Bronchial epithelial cell (primary cell): ENCODE measurements at regions not wholly inside any gene's neighbourhood (a gene's known extent, or its start where the extent isn't known, plus 50 kb on each side); places are given as distances from the start of the nearest gene placed in this dataset.

Experiments
- DNase-seq: peaks from one replicate; pipeline ENCODE4 v3.0.0-alpha.2; 2010; ENCODE audit warnings: low read depth
- FAIRE-seq: peaks from 2 replicates; lab custom pipeline; 2011; peaks lifted over from hg19 to GRCh38; lab: Jason Lieb, UNC
- H3K27me3 ChIP-seq: 2 replicates; pipeline ENCODE4 v1.5.1; 2011; ENCODE audit warnings: low read length; ENCODE audit not compliant: control insufficient read depth, insufficient read depth
- H3K36me3 ChIP-seq: 2 replicates; pipeline ENCODE4 v1.5.1; 2011; ENCODE audit warnings: low read length; ENCODE audit not compliant: control insufficient read depth, insufficient read depth
- H3K4me3 ChIP-seq: 2 replicates; pipeline ENCODE4 v1.5.1; 2011; ENCODE audit warnings: mild to moderate bottlenecking, low read depth, low read length, control low read depth
- TF ChIP-seq, protein P1 (sequence below): IDR thresholded peaks from 2 replicates; pipeline ENCODE4 v1.5.1; 2011; ENCODE audit warnings: mild to moderate bottlenecking, moderate library complexity, low read length, control low read depth, inconsistent platforms; ENCODE audit not compliant: insufficient read depth, severe bottlenecking

DNA sequence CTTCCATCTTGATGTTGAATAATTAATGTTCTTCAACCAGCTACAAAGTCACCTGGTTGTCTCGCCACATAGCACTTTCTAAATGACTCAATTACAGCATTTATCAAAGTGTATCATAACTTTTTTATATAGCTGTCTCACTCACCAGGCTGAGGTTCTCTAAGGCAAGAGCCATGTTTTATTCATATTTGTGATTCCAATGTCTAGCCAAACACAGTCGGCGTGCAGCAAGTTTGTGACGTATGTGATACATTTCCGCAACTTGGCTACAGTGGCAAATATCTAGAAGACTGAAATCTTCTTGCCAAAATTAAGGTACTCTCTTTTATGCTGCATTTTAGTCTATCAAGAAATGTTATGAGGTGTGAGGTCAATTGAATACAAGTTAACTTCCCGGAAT is 94.2 kb upstream of the WASF3 start:
- FAIRE-seq = no peak
- H3K4me3 ChIP-seq = no peak overlapping the region

DNA sequence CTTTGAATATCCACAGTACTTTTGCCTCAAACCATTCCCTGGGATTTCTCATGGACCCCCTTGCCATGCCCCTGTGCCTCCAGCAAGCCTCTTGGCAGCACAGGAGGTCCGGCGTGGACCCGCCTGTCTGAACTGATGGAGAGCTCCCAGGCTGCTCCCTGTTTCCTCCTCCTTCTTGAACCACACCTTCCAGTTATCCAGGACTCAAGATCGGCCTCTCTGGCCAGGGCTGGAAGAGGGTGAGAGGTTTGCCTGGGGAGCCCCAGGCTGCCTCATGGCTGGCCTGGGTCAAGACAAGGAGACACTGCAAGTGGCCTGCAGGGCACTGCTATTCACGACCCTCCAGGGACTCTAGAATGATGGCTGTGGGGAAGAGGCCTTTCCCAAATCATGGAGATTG is 93.6 kb upstream of the WASF3 start:
- FAIRE-seq (no peak), DNase-seq (no peak)
- Histone ChIP-seq H3K36me3 (no peaks in the 10 kb centered on the region), H3K27me3 (no peaks in the 10 kb centered on the region), H3K4me3 (no peak overlapping the region)
- TF ChIP-seq, protein P1, sequence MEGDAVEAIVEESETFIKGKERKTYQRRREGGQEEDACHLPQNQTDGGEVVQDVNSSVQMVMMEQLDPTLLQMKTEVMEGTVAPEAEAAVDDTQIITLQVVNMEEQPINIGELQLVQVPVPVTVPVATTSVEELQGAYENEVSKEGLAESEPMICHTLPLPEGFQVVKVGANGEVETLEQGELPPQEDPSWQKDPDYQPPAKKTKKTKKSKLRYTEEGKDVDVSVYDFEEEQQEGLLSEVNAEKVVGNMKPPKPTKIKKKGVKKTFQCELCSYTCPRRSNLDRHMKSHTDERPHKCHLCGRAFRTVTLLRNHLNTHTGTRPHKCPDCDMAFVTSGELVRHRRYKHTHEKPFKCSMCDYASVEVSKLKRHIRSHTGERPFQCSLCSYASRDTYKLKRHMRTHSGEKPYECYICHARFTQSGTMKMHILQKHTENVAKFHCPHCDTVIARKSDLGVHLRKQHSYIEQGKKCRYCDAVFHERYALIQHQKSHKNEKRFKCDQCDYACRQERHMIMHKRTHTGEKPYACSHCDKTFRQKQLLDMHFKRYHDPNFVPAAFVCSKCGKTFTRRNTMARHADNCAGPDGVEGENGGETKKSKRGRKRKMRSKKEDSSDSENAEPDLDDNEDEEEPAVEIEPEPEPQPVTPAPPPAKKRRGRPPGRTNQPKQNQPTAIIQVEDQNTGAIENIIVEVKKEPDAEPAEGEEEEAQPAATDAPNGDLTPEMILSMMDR = no peak

More for the DNA sequence above, 94.2 kb upstream of the WASF3 start:
- Histone ChIP-seq H3K36me3 (no peaks in the 10 kb centered on the region), H3K27me3 (no peaks in the 10 kb centered on the region)
- DNase-seq = no peak
- TF ChIP-seq, protein P1 = no peak

- peak; percentile 28 for FAIRE-seq
- TF ChIP-seq, protein P1 = no peak
- DNase-seq = no peak
- Histone ChIP-seq H3K4me3 (no peak overlapping the region), H3K36me3 (no peaks in the 10 kb centered on the region), H3K27me3 (no peaks in the 10 kb centered on the region)
These were observed 92.0 kb upstream of the WASF3 start for GRCh38 chr13:26465514-26465913.

DNA sequence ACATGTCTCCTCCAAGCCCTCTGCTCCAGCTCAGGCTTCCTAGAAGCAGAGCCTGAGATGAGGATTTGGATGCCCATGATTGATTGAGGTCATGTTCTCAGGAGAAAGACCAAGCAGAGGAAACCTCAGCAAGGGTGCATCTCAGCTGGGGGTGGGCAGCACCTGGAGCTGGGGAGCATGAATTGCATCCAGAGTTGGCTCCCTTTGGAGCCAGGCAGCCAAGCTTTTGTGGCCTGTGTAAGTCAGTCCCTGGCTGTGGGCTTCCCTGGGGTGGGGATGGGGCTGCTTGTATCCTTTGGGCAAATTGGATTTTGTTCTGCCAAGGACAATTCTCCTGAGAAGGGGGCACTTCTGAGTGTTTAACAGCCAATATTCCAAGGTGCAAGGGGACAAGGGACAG is 91.5 kb upstream of the WASF3 start:
- Histone ChIP-seq H3K27me3 (no peaks in the 10 kb centered on the region), H3K4me3 (no peak overlapping the region), H3K36me3 (no peaks in the 10 kb centered on the region)
- no peak for FAIRE-seq
- TF ChIP-seq, protein P1 = no peak
- no peak for DNase-seq

GRCh38 chr13:26468265-26468801 is 89.2 kb upstream of the WASF3 start:
- no peaks in the 10 kb centered on the region for H3K27me3 ChIP-seq
- H3K4me3 ChIP-seq = no peak overlapping the region
- TF ChIP-seq, protein P1 = no peak
- DNase-seq (no peak), FAIRE-seq (no peak)
- no peaks in the 10 kb centered on the region for H3K36me3 ChIP-seq

DNA sequence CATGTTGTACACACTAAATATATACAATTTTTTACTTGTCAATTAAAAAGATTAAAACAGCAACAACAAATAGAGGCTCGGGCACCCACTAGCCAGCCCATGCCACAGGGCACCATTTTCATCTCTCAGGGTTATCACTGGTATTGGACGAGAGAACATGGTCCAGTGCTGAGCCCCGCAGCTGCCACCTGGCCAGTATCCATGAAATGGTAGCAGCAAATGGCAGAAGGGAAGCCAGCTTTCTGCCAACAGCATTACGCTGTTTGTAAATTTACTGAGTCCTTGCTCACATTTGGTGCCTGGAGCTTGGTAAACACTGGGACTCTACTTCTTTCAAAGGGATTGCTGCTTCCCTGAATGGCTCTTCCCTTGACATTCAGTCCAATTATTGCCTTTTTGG is 87.9 kb upstream of the WASF3 start:
- FAIRE-seq (no peak), DNase-seq (no peak)
- TF ChIP-seq, protein P1 = no peak
- Histone ChIP-seq H3K36me3 (no peaks in the 10 kb centered on the region), H3K27me3 (no peaks in the 10 kb centered on the region), H3K4me3 (no peak overlapping the region)
